ENCODE measurements at regions not wholly inside any gene's neighbourhood (a gene's known extent, or its start where the extent isn't known, plus 50 kb on each side); places are given as distances from the start of the nearest gene placed in this dataset.

DNA sequence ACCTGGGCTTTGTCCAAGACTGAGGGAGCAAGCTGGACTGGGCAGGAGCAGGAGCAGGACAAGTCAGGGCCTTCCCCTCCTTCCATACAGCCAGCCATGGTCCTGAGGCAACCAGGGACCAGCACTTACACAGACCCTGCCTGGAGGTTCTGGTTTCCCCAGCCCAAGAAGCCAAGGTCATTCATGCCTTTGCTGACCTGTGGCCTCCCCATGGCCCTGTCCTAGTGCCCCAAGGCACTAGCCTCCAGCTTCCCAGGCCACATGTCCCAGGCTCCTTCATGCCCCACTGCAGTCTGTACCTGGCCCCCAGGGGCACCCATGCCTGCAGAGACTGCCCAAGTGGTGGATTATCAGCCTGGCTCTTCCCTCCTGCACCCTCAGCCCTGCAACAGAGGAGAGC is 243.9 kb downstream of the TOMM20 start:
- no peak overlapping the region for H3K4me3 Mint-ChIP-seq
- peaks cover 45% of the 10 kb centered on the region for H3K4me1 Mint-ChIP-seq
- peaks cover 6% of the 10 kb centered on the region for H3K9me3 Mint-ChIP-seq
- ATAC-seq (no peak), DNase-seq (ENCODE audit: low spot score in 2 of 2) (no peak)
- H3K27ac Mint-ChIP-seq: no peak overlapping the region
- peaks cover 6% of the 10 kb centered on the region for H3K36me3 Mint-ChIP-seq

DNA sequence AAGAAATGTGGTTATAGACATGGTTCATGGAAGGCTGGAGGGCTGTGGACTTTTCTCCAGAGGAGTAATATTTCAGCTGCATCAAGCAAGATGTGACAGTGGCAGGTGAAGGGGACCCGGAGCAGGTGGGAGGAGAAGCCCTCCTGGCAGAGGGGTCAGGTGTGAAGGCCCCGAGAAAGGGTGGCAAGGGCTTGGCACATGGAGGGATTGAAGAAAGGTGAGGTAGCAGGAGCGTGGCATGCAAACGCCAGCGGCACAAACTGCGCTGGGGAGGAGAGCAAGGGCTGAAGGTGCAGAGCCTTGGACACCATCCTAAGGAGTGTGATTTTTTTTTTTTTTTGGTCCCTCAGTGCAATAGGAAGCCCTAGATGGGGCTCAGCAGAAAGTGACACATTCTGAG is 244.6 kb downstream of the TOMM20 start:
- ATAC-seq (no peak), DNase-seq (ENCODE audit: low spot score in 2 of 2) (no peak)
- Mint-ChIP-seq H3K4me1 (peaks cover 47% of the 10 kb centered on the region), H3K9me3 (peaks cover 6% of the 10 kb centered on the region), H3K36me3 (peaks cover 6% of the 10 kb centered on the region), H3K27ac (peak overlapping the region; percentile 26), H3K4me3 (no peak overlapping the region)

DNA sequence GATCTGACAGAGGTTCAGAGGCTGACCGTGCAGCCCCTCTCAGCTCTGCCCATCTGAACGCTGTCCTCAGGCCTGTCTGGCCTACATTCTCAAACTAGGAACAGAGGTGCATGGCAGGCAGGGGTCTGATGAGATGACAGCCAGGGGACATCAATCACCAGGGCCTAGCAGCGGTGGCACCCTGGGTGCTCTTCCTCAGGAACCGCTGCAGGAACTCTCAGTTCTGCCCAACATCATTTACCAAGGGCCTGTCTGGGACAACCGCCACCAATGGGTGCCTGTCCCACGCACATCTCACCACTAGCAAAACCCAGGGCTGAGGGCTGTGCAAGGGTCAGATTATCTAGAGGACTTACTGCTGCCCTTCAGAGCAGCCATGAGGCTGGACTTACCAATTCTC is 245.7 kb downstream of the TOMM20 start:
- Mint-ChIP-seq H3K9me3 (peaks cover 3% of the 10 kb centered on the region), H3K27ac (peak overlapping the region; percentile 38), H3K4me3 (no peak overlapping the region), H3K36me3 (peaks cover 6% of the 10 kb centered on the region), H3K4me1 (peaks cover 47% of the 10 kb centered on the region)
- no peak for ATAC-seq
- no peak for DNase-seq (ENCODE audit: low spot score in 2 of 2)

DNA sequence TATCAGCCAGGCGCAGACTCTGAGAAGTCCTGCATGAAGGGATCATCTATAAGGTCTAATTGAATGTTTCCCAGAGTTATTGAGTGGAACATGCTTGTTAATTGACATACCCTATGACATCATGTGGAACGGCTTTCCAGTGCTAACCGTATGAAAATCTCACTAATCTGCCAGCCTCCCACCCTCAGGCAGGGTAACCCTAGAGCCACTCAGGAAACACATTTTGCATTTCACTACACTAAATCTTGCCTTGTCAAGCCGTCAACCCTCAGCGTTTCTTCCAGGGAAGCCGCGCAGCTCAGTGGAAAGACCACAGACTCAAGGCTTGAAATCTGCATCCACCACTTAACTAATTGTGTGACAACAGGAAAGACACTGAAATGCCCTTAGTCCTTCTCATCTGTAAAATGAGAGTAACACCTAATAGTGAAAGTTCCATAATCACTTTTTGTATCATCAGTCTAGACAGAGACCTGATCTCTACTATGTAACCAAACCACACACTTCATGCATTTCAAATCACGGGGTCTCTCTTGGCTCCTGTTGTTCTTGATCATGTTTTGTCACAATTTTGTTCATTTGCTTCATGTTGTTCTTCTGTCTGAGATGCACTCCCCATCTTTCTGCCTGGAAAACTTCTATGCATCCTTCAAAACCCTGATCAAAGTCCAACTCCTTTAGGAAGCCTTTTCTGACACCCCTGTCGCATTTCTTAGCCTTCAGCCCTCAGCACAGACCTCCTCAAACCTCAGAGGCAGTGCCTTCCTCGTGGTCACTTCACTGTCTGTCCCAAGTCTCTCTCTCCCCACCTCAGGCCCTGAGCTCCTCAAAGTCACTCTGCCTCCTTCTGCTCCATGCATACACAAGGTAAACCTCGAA is 246.5 kb downstream of the TOMM20 start:
- Mint-ChIP-seq H3K27ac (peak overlapping the region; percentile 38), H3K9me3 (no peaks in the 10 kb centered on the region), H3K4me1 (peaks cover 54% of the 10 kb centered on the region), H3K36me3 (peaks cover 6% of the 10 kb centered on the region), H3K4me3 (peak overlapping the region; percentile 27)
- ATAC-seq (peak; percentile 87), DNase-seq (ENCODE audit: low spot score in 2 of 2) (no peak)

DNA sequence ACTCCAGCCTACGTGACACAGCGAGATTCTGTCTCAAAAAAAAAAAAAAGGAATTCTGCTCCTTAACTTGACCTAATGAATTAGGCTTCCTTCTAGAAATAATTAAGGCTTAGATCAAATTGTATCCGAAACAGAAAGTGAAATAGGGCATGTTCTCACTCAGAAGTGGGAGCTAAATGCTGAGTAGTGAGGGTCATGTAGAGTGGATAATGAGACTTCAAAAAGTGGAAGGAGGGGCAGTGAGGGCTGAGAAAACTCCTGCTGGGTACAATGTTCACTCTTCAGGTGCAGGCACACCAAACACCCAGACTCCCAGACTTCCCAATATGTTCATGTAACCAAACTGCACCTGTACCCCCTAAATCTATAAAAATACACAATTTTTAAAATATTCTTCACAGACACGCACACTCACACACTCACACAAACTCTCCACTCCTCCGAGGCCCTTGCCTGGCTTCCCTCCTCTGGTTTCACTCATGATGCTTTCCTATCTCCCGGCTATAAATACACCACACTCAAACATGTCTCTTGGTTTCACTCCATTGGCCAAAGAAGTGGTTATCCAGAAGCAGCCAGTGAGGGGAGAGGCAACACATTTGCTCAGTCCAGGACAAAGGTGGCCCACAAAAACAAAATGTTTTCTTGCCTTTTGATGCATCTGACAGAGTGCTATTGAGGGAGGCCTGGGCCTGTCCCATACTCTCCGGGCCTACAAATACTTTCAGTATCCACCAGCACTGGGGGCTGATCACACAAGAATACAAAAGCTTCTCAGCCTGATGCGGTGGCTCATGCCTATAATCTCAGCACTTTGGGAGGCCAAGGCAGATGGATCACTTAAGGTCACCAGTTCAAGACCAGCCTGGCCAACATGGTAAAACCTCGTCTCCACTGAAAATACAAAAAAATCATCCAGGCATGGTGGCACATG is 249.2 kb downstream of the TOMM20 start:
- Mint-ChIP-seq H3K36me3 (peaks cover 6% of the 10 kb centered on the region), H3K27ac (no peak overlapping the region), H3K4me1 (peaks cover 68% of the 10 kb centered on the region), H3K4me3 (no peak overlapping the region), H3K9me3 (no peaks in the 10 kb centered on the region)
- ATAC-seq (no peak), DNase-seq (ENCODE audit: low spot score in 2 of 2) (no peak)

DNA sequence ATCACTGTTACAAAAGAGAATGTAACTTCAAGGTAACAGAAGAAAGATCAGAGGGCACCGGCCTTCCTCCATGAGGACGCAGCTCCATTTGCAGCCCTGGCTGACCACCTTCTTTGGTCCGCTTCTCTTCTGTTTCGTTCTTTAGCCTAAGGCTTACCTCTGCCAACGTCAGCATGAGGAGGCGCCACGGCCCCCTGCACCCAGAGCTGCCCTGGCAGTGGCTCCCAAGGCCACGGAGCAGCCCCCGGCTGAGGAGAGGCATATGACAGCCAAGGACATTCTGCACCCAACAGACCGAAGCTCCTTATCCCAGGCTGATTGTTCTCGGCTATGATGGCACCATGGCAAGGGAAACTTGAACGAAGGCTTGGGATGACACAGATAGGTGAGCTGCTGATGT is 250.3 kb downstream of the TOMM20 start:
- peaks cover 61% of the 10 kb centered on the region for H3K4me1 Mint-ChIP-seq

DNA sequence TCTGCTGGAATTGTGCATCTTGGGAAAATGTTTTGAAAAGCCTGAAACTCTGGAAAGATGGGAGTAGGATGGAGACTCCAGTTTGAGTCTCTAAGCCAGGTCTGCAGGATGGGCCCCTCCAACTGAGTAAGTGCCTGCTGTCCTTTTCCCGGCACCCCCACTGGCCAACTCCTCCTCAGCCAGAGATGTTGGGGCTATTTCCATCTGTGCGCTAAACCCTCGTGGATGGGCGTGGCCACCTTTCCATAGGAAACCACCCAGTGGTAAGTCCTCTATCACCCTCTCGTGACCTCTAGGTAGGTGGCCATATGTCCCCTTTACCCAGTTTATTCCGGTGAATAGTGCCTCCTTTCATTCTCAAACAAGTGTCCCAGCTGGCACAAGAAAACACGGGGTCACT is 250.9 kb downstream of the TOMM20 start:
- DNase-seq (ENCODE audit: low spot score in 2 of 2): no peak
- H3K27ac Mint-ChIP-seq: no peak overlapping the region
- peaks cover 56% of the 10 kb centered on the region for H3K4me1 Mint-ChIP-seq
- peaks cover 6% of the 10 kb centered on the region for H3K36me3 Mint-ChIP-seq
- no peak for ATAC-seq
- H3K9me3 Mint-ChIP-seq: no peaks in the 10 kb centered on the region
- H3K4me3 Mint-ChIP-seq: no peak overlapping the region

More for the DNA sequence above, 250.3 kb downstream of the TOMM20 start:
- DNase-seq (ENCODE audit: low spot score in 2 of 2) (no peak), ATAC-seq (no peak)
- Mint-ChIP-seq H3K4me3 (no peak overlapping the region), H3K27ac (no peak overlapping the region), H3K36me3 (peaks cover 6% of the 10 kb centered on the region), H3K9me3 (no peaks in the 10 kb centered on the region)

DNA sequence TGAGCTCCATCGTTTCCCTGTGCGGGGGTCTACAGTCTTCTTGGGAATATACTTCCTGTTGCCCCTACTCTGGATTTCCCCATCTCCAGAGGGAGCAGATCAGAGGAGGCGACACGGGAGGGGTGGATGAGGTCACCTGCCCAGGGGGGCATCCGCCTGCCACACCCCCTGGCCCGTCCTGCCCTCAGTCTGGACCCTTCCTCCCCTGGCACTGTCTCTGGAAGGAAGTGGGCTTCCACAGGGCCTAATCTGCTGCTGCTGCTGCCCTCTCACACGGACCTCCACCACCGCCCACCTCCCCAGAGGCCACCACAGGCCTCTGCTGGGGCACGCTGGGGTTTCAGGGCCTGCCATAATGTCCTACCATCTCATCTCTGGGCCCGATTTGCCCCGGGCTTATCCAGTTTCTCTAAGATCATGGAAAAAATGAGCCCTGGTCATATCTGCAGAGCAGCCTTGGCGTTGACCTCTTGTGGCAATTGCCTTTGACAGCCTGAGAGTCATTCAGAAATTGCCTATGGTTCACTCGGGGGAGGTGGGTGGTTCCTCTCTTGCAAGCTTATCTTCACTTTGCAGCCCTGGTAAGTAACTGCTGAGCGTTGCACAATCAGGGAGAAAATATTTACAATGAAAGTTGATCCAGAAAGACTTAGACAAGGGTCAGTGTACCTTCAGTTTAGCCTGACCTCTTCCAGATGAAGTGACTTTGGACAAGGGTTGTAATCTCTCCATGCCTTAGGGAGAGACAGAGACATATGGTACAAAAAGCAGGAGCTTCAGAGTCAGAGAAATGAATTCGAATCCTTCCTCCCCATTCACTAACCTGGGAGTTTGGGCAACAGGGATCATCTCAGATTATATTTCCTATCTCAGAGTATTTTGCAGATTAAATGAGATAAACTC is 252.4 kb downstream of the TOMM20 start:
- H3K36me3 Mint-ChIP-seq: peaks cover 6% of the 10 kb centered on the region
- no peaks in the 10 kb centered on the region for H3K9me3 Mint-ChIP-seq
- H3K4me1 Mint-ChIP-seq: peaks cover 47% of the 10 kb centered on the region
- DNase-seq (ENCODE audit: low spot score in 2 of 2) (no peak), ATAC-seq (peak; percentile 84)
- peak overlapping the region; percentile 15 for H3K4me3 Mint-ChIP-seq
- H3K27ac Mint-ChIP-seq: peak overlapping the region; percentile 56

DNA sequence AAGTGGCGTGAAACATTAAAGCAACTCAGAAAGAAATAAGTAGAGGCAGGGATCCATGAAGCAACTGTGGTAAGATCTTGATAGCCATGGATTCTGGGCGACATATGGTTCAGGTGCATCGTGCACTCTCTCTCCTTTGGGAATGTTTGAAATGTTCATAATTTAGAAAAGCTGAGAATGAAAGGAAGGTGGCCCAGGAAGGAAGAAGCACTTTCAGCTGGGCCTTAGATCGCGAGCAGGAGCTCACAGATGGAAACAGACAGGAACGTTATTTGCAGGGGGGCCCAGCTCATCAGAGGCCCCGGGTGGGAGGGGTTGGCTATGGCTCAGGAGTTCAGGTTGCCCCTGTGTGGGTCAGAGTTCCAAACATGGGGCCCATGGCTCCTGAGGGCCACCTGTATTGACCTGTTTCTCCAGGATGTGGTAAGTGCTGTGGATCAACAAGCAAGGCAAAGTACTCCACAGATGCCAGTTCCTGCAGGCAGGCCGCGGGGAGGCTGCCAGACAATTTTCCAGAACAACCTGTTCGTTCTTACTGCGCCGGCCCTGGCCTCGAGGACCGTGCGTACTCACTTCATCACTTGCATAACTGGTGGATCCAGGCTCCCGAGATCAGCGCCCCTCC is 253.2 kb downstream of the TOMM20 start:
- H3K4me3 Mint-ChIP-seq: no peak overlapping the region
- no peak overlapping the region for H3K27ac Mint-ChIP-seq
- no peaks in the 10 kb centered on the region for H3K9me3 Mint-ChIP-seq
- ATAC-seq (no peak), DNase-seq (ENCODE audit: low spot score in 2 of 2) (no peak)
- H3K36me3 Mint-ChIP-seq: peaks cover 6% of the 10 kb centered on the region
- H3K4me1 Mint-ChIP-seq: peaks cover 42% of the 10 kb centered on the region

DNA sequence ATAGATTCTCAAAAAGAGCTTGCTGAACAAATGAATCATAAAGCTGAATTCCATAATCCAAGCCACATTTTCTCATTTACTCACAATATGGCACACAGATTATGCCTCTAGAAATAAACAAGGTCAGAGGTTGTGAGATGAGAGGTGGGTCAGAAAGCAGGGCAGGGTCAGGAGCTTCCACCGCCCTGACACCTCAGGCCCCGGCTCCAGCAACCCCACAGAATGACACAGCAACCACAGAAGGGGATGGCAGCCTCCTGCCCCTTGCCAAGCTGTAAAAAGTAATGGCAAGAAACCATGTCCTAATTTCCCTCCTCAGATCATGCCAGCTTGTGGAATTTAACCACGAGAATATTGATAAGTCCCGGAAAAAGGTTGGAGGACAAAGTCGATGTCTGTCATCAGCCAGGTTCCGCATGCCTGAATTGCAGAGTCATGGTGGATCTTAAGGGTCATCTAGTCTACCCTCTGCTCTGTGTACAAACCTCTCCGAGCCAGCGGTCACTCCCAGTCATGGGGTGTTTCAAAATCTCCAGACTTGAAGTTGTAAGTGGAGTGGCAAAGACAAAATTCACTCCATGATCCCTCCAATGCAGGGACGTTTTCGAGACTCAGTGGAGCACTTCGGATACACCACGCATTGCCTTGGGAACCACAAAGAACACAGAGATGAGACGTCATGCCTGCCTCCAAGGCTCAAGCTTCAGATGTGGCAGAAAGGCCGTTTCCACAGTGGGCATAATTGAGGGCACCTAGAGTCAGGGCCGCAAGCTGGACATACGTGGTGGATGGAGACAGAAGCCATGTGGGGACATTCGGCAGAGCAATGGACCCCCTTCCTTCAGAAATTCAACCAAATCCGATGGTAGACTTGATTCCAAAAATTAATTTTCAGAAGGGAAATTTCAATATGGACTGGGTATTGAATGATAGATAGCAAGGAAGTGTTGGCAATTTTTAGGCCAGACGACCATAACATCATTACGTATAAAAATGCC is 254.0 kb downstream of the TOMM20 start:
- Mint-ChIP-seq H3K4me3 (no peak overlapping the region), H3K27ac (no peak overlapping the region), H3K36me3 (no peaks in the 10 kb centered on the region), H3K9me3 (no peaks in the 10 kb centered on the region), H3K4me1 (peaks cover 40% of the 10 kb centered on the region)
- DNase-seq (ENCODE audit: low spot score in 2 of 2): no peak
- ATAC-seq: peak; percentile 48

DNA sequence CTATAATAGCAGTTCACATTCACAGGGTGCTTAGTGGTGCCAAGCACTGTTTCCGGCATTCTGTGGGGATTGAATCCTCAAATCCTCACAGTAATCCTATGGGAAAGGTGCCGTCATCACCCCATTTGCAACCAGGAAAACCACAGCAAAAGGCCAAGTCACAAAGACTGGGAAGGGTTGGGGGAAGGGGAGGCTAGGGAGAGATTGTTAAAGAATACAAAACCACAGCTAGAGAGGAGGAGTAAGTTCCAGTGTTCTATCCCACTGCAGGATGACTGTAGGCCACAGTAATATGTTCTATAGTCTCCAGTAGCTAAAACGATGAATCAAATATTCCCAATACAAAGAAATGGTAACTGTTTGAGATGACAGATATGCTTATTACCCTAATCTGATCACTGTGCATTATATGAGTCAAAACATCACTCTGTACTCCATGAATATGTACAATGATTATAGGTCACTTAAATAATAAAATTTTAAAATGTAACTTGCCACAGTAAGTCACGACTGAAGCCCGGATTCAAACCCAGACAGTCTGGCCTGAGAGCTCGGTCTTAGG is 256.8 kb downstream of the TOMM20 start:
- Mint-ChIP-seq H3K4me3 (no peak overlapping the region), H3K4me1 (peaks cover 50% of the 10 kb centered on the region), H3K36me3 (no peaks in the 10 kb centered on the region), H3K9me3 (no peaks in the 10 kb centered on the region), H3K27ac (no peak overlapping the region)
- DNase-seq (ENCODE audit: low spot score in 2 of 2): no peak
- ATAC-seq: peak; percentile 57

DNA sequence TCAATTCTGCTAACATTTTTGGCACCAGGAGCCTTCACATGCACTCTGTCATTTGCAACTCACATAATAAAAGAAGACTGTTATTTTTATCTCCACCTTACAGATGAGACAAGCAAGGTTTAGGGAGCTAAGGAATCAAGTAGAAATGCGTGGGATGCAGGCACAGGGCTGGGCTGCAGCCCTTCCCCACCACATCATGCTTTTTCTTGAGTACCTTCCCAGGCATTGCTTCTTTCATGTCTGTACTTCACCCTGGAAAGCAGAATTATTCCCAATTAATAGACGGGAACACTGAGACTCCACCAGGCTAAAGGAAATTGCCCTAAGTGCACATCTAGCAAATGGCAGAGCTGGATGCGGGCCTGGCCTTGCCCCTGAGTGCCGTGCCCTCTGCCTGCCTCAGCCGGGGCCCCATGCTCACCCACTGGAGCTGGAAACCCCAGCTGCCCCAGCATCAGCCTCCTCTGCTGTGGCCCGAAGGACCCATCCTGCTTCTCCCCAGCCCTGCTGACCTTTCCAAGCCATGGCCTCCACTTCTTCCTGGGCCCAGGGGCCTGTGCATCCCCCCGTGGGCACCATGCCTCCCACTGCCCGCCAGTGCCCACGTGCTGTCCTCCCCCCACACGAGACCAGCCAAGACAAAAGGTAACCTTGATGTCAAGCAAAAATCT is 257.5 kb downstream of the TOMM20 start:
- DNase-seq (ENCODE audit: low spot score in 2 of 2): no peak
- Mint-ChIP-seq H3K27ac (no peak overlapping the region), H3K36me3 (no peaks in the 10 kb centered on the region), H3K4me3 (no peak overlapping the region), H3K4me1 (peaks cover 50% of the 10 kb centered on the region), H3K9me3 (no peaks in the 10 kb centered on the region)
- ATAC-seq: no peak

Data from stimulated activated effector memory CD8-positive, alpha-beta T cell treated with anti-CD3 and anti-CD28 coated beads, Interleukin-12 subunit alpha, Interleukin-12 subunit beta, amount 100 ng/mL, for 72 hours (primary cell).